T-cell (primary cell): ENCODE measurements at regions not wholly inside any gene's neighbourhood (a gene's known extent, or its start where the extent isn't known, plus 50 kb on each side); places are given as distances from the start of the nearest gene placed in this dataset.

Experiments
- ATAC-seq, 4 experiments: fragments of 200-7000 bp in 3 of 4; fragments of 150-1000 bp in 1 of 4; cut with Tn5 transposase; replicated peaks in 1 of 4; 1 replicate in 3 of 4; 2 replicates in 1 of 4; pipeline ENCODE4 v1.10.0; 2021; ENCODE audit warnings: moderate library complexity in 3 of 4, mild to moderate bottlenecking in 2 of 4, moderate number of reproducible peaks in 1 of 4
- CTCF ChIA-PET, 2 donors: fragments of 300-600 bp; sonication (Branson Sonifier 250); formaldehyde crosslinking; loops; one replicate each; lab custom pipeline; 2022; ENCODE audit warnings: antibody characterized with exemption in 2 of 2; lab: Charles Lee
- POLR2A ChIA-PET, 2 donors: fragments of 300-600 bp; sonication (Branson Sonifier 250); formaldehyde crosslinking; loops; one replicate each; lab custom pipeline; 2022; ENCODE audit warnings: antibody characterized with exemption in 2 of 2; lab: Charles Lee
- DNase-seq, 35 experiments: peaks; one replicate each; pipeline versions ENCODE4 v3.0.0 to v3.0.0-alpha.2; 2013 to 2023
- H3K27ac ChIP-seq: one replicate; pipeline ENCODE4 v1.5.1; 2013; ENCODE audit warnings: low read length
- H3K27me3 ChIP-seq, 2 experiments: replicated peaks in 1 of 2; 1 replicate in 1 of 2; 2 replicates in 1 of 2; pipeline versions ENCODE4 v1.6.1 to v1.7.0; 2013; ENCODE audit warnings: low read length in 1 of 2, mixed read lengths in 1 of 2; ENCODE audit not compliant: control insufficient read depth in 2 of 2, insufficient read depth in 2 of 2; ENCODE audit errors: extremely low read depth in 1 of 2
- H3K36me3 ChIP-seq, 2 donors: 1 replicate in 1 of 2; 2 replicates in 1 of 2; pipeline versions ENCODE4 v1.6.1 to v1.7.0; 2013; ENCODE audit warnings: low read length in 1 of 2; ENCODE audit not compliant: control insufficient read depth in 2 of 2, insufficient read depth in 1 of 2; ENCODE audit errors: extremely low read depth in 1 of 2
- H3K4me1 ChIP-seq, 2 experiments: 1 replicate in 1 of 2; 2 replicates in 1 of 2; pipeline versions ENCODE4 v1.6.1 to v1.7.0; 2013; ENCODE audit warnings: low read length in 2 of 2, mixed read lengths in 1 of 2; ENCODE audit not compliant: insufficient read depth in 2 of 2, control insufficient read depth in 1 of 2; ENCODE audit errors: extremely low read depth in 1 of 2
- H3K4me3 ChIP-seq, 2 donors: 1 replicate in 1 of 2; 2 replicates in 1 of 2; pipeline versions ENCODE4 v1.5.1 to v1.7.0; 2013; ENCODE audit warnings: mild to moderate bottlenecking in 2 of 2, low read length in 1 of 2, moderate library complexity in 1 of 2; ENCODE audit not compliant: control insufficient read depth in 1 of 2; ENCODE audit errors: extremely low read depth in 1 of 2
- H3K9me3 ChIP-seq: 2 replicates; pipeline ENCODE4 v1.7.0; 2013
- H3K27ac Mint-ChIP-seq, 2 donors: one replicate each; pipeline ENCODE4 v1.8.0; 2020 to 2021; ENCODE audit warnings: mild to moderate bottlenecking in 2 of 2, mixed read lengths in 2 of 2
- H3K27me3 Mint-ChIP-seq, 2 donors: one replicate each; pipeline ENCODE4 v1.8.0; 2021 to 2022; ENCODE audit warnings: mixed read lengths in 2 of 2
- H3K36me3 Mint-ChIP-seq: one replicate; pipeline ENCODE4 v1.8.0; 2021; ENCODE audit warnings: mixed read lengths
- H3K4me1 Mint-ChIP-seq, 3 donors: one replicate each; pipeline ENCODE4 v1.8.0; 2020 to 2022; ENCODE audit warnings: mixed read lengths in 3 of 3, mild to moderate bottlenecking in 1 of 3
- H3K4me3 Mint-ChIP-seq, 3 donors: one replicate each; pipeline ENCODE4 v1.8.0; 2020 to 2022; ENCODE audit warnings: mild to moderate bottlenecking in 3 of 3, mixed read lengths in 3 of 3, moderate library complexity in 3 of 3
- H3K9me3 Mint-ChIP-seq, 3 donors: one replicate each; pipeline ENCODE4 v1.8.0; 2020 to 2022; ENCODE audit warnings: mixed read lengths in 3 of 3
- WGBS: methylation state at CpG from one replicate; pipeline ENCODE4 v1.1.5; 2013; ENCODE audit warnings: missing lambda C conversion rate; ENCODE audit not compliant: insufficient coverage; 5-methylcytosine and 5-hydroxymethylcytosine counted together

DNA sequence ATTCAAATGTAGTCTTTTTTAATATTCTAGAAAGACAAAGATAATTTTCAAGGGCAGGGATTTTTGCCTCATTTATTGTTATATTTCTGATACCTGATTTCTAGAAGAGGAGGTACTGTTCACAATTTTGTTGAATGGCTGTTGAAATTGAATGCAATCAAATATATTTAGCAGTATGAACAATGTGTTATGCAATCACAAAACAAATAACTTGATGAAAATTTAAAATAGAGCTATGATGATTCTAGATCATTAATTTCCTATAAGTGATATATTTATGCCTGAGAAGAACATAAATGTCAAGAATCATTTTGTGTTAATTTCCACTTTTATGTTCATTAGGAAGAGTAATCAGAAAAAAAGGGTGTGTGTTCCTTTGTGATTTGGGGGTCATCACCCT, 114.6 kb upstream of the CNTNAP2 start:
- Histone ChIP-seq H3K27me3 (no peaks in the 10 kb centered on the region), H3K36me3 (no peaks in the 10 kb centered on the region), H3K4me3 (no peak overlapping the region), H3K4me1 (no peaks in the 10 kb centered on the region), H3K9me3 (no peaks in the 10 kb centered on the region), H3K27ac (no peak overlapping the region)
- CTCF ChIA-PET, result no interaction called here
- Mint-ChIP-seq H3K4me1 (no peaks in the 10 kb centered on the region), H3K4me3 (no peak overlapping the region), H3K27me3 (no peaks in the 10 kb centered on the region), H3K27ac (no peak overlapping the region), H3K36me3 (no peaks in the 10 kb centered on the region), H3K9me3 (peaks cover 6 to 14% (median 11%) of the 10 kb centered on the region in 3 donors)
- no peak for DNase-seq
- POLR2A ChIA-PET, result interaction anchor here in 1 of 2 donors (0.5 kb wide), 1 partner anchor 34 kb away, joined by 3 read pairs; no protein-coding TSS in a partner anchor
- ATAC-seq, result no peak

DNA sequence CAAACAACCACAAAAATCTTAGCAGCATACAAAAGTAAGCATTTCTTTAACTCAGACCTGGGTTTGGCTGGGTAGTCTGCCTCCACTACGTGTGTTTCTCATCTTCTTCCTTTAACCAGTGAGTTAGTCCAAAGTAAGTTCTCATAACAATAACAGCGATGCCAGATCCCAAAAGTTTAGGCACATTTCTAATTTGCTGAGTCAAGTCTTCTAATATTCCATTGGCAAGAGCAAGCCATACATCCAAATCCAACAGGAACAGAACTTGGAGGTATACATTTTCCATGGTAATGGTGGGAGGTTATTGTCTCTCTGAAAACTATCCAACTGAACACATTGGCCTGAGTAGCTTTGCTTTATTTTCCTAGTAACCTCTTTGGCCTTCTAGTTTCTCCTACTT, 115.7 kb upstream of the CNTNAP2 start:
- H3K9me3 ChIP-seq, result no peaks in the 10 kb centered on the region
- H3K36me3 Mint-ChIP-seq, result no peaks in the 10 kb centered on the region
- H3K4me1 Mint-ChIP-seq, result no peaks in the 10 kb centered on the region
- DNase-seq (no peak), ATAC-seq (no peak)
- no peaks in the 10 kb centered on the region for H3K36me3 ChIP-seq
- ChIA-PET CTCF (no interaction called here), POLR2A (no interaction called here)
- H3K27me3 ChIP-seq, result no peaks in the 10 kb centered on the region
- no peaks in the 10 kb centered on the region for H3K4me1 ChIP-seq
- WGBS, result no CpG with 5 or more reads among the region's 2 CpGs
- H3K27ac ChIP-seq, result no peak overlapping the region
- no peak overlapping the region for H3K27ac Mint-ChIP-seq
- no peak overlapping the region for H3K4me3 ChIP-seq
- peaks cover 6 to 12% (median 11%) of the 10 kb centered on the region in 3 donors for H3K9me3 Mint-ChIP-seq
- no peaks in the 10 kb centered on the region for H3K27me3 Mint-ChIP-seq
- H3K4me3 Mint-ChIP-seq, result no peak overlapping the region

DNA sequence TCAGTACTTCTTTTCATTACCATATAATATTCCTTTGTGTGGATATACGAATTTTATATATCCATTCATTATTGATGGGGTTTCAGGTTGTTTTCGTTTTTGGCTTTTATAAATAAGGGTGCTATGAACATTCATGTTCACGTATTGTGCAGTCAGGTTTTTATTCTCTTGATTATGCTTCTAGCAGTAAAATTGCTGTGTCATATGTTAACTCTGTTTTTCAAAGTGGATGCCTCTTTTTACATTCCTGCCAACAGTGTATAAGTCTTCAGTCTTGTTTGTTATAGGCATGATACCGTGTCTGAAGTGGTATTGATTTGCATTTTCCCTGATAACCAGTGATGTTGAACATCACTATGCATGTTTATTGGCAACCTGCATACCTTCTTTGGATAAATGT, 127.1 kb upstream of the CNTNAP2 start:
- H3K4me3 Mint-ChIP-seq, result no peak overlapping the region
- ATAC-seq (no peak), DNase-seq (no peak)
- CTCF ChIA-PET, result no interaction called here
- no peak overlapping the region for H3K4me3 ChIP-seq
- H3K36me3 ChIP-seq, result no peaks in the 10 kb centered on the region
- no peaks in the 10 kb centered on the region for H3K36me3 Mint-ChIP-seq
- POLR2A ChIA-PET, result no interaction called here
- H3K27ac ChIP-seq, result no peak overlapping the region
- H3K27me3 Mint-ChIP-seq, result no peaks in the 10 kb centered on the region
- H3K4me1 ChIP-seq, result no peaks in the 10 kb centered on the region
- no peaks in the 10 kb centered on the region for H3K27me3 ChIP-seq
- 80% methylated on average over 1 of the region's 4 CpGs for WGBS
- H3K27ac Mint-ChIP-seq, result no peak overlapping the region
- no peaks in the 10 kb centered on the region for H3K4me1 Mint-ChIP-seq
- H3K9me3 Mint-ChIP-seq, result peaks cover 4 to 15% (median 7%) of the 10 kb centered on the region in 3 donors
- H3K9me3 ChIP-seq, result no peaks in the 10 kb centered on the region

DNA sequence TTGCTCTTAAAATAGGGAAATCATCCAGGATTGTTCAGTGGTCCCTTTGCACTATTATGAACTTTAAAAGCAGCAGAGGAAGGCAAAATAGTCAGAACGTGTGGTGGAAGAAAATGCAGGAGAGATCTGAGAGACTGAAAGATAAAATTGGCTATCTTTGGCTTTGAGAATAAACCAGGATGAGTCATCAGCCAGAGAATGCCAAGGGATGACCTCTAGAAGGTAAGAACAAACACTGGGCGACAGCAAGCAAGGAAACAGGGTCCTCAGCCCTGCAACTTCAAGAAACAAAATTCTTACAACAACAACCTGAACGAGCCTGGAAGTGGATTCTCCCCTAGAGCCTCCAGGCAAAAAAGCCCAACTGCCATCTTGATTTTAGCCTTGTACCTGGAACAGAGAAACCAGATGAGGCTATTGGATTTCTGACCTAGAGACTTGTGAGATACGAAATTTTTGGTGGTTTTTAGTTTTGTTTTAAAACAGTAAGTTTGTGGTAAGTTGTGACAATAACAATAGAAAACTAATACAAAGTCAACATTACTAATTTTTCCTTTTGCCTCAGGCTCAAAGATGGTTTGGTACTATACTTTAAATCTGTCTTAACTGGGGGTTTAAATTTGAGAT, 130.2 kb upstream of the CNTNAP2 start:
- no peaks in the 10 kb centered on the region for H3K36me3 Mint-ChIP-seq
- no peak overlapping the region for H3K4me3 Mint-ChIP-seq
- H3K4me1 Mint-ChIP-seq, result no peaks in the 10 kb centered on the region
- no peak overlapping the region for H3K4me3 ChIP-seq
- H3K36me3 ChIP-seq, result no peaks in the 10 kb centered on the region
- WGBS, result no CpG with 5 or more reads among the region's 4 CpGs
- no peaks in the 10 kb centered on the region for H3K27me3 Mint-ChIP-seq
- ATAC-seq (no peak), DNase-seq (no peak)
- no peaks in the 10 kb centered on the region for H3K4me1 ChIP-seq
- ChIA-PET POLR2A (interaction anchor here in 1 of 2 donors (0.6 kb wide), 1 partner anchor 16 kb away, joined by 3 read pairs; no protein-coding TSS in a partner anchor), CTCF (no interaction called here)
- peaks cover 4 to 20% (median 7%) of the 10 kb centered on the region in 3 donors for H3K9me3 Mint-ChIP-seq
- H3K27ac Mint-ChIP-seq, result no peak overlapping the region
- H3K9me3 ChIP-seq, result no peaks in the 10 kb centered on the region
- H3K27me3 ChIP-seq, result no peaks in the 10 kb centered on the region
- H3K27ac ChIP-seq, result no peak overlapping the region

DNA sequence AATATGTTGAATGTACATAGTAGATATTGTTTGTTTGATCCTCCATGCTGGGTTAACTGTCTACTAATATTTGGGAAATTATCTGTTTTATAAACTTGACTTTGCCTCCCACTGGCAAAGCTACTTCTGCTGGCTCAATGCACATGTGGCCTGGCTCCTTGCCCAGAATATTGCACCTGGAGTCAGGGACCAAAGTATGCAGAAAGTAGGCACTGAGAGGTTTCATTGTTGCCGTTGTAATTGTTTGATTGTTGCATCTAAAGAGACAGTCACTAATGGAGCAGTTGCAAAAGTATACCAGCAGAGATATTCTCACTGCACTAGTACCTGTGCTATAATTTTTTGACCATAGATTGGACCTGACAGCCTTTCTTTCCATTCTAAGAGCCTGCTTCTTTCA, 137.8 kb upstream of the CNTNAP2 start:
- Mint-ChIP-seq H3K9me3 (peaks cover 8 to 21% (median 8%) of the 10 kb centered on the region in 3 donors), H3K27me3 (no peaks in the 10 kb centered on the region), H3K36me3 (no peaks in the 10 kb centered on the region), H3K27ac (no peak overlapping the region), H3K4me3 (no peak overlapping the region), H3K4me1 (no peaks in the 10 kb centered on the region)
- CTCF ChIA-PET, result no interaction called here
- Histone ChIP-seq H3K9me3 (no peaks in the 10 kb centered on the region), H3K36me3 (no peaks in the 10 kb centered on the region), H3K4me1 (no peaks in the 10 kb centered on the region), H3K27me3 (no peaks in the 10 kb centered on the region), H3K4me3 (no peak overlapping the region), H3K27ac (no peak overlapping the region)
- WGBS, result no CpG with 5 or more reads among the region's 1 CpG
- no peak for ATAC-seq
- POLR2A ChIA-PET, result no interaction called here
- no peak for DNase-seq

DNA sequence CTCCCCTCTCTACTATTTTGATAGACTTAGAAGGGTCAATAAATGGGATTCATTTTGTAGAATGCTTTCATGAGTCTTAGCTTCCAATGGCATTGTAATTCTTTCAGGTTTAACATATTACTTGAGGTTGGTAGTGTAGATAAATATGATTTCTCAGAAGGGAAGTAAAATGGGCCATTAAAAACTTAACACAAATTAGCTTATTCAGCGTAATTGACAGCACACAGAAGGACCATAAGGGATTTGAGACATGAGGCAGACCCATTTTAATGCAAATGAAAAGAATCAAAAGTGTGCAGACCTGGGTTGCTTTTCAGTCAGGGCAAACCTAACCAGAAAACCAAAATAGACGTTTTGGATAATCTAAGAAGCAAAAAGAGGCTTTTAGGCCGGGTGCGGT, 156.6 kb upstream of the CNTNAP2 start:
- H3K4me1 Mint-ChIP-seq, result no peaks in the 10 kb centered on the region
- H3K27ac Mint-ChIP-seq, result no peak overlapping the region
- WGBS, result 77% methylated on average over 3 of the region's 4 CpGs
- CTCF ChIA-PET, result no interaction called here
- POLR2A ChIA-PET, result no interaction called here
- peaks cover 6 to 19% (median 8%) of the 10 kb centered on the region in 3 donors for H3K9me3 Mint-ChIP-seq
- H3K36me3 Mint-ChIP-seq, result no peaks in the 10 kb centered on the region
- Histone ChIP-seq H3K27ac (no peak overlapping the region), H3K4me3 (no peak overlapping the region), H3K9me3 (no peaks in the 10 kb centered on the region), H3K4me1 (no peaks in the 10 kb centered on the region), H3K27me3 (no peaks in the 10 kb centered on the region), H3K36me3 (no peaks in the 10 kb centered on the region)
- no peak overlapping the region for H3K4me3 Mint-ChIP-seq
- DNase-seq (no peak), ATAC-seq (no peak)
- no peaks in the 10 kb centered on the region for H3K27me3 Mint-ChIP-seq
